Brain pericyte (primary cell): ENCODE measurements at regions not wholly inside any gene's neighbourhood (a gene's known extent, or its start where the extent isn't known, plus 50 kb on each side); places are given as distances from the start of the nearest gene placed in this dataset.

Experiments used
- DNase-seq: peaks from one replicate; pipeline ENCODE4 v3.0.0-alpha.2; 2012; ENCODE audit warnings: low read depth, low spot score

GRCh38 chr3:15948388-15948787 lies 150.6 kb upstream of the ANKRD28 start:
- no peak for DNase-seq

- no peak for DNase-seq
Observed at GRCh38 chr3:15952543-15953175, 154.9 kb upstream of the ANKRD28 start.

GRCh38 chr3:15953841-15954240 lies 156.1 kb upstream of the ANKRD28 start:
- no peak for DNase-seq

DNA sequence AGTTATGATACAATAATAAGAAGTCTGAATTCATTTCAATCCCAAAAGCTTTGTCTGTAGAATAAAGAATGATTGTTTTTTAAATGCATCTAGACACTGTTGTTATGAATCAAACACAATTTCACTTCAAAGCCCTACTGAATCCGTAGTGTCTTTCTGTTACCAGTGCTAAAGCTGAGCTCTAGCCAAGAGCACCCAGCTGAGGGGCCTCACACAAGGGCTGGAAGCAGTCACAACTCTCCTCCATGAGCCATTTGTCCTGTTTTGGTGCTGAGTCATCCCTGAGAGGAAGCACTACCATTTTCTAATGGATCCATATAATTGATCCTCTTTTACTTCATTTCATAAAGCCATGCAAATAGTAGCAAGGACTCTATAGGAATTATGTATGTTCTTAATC lies 158.2 kb upstream of the ANKRD28 start:
- DNase-seq = no peak

DNA sequence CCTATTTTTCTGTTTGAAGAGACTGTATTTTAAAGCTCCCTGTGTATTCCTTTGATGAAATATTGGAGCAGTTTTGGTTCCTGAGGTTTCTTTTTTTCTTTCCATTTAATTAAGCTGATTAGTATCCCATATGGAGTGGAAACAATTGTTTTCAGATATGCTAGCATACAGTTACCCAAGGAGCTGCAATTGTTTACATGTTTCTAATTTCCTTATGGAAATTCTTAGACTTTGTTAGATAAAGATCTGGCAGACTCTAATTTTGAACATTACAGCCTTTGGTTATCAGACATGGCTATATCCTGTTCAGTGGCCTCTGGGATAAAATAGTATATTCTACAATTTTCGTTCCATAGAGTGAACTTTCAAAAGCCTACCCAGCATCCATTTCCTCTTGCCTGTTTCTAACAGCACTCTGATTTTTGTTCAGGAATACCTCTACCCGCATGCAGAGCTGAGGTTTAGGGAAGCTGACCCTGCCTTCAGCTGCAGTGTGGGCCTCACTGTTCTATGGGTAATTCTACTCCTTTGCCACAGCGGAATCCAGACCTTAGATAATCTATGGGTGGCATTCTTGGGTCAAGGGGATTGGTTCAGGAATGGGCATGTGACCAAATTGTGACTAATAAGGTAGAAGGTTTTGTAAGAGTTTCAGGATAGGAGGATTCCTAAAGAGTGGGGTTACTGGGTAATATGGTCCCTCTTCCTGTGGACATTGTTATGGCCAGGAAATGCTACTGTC lies 161.1 kb upstream of the ANKRD28 start:
- no peak for DNase-seq

DNA sequence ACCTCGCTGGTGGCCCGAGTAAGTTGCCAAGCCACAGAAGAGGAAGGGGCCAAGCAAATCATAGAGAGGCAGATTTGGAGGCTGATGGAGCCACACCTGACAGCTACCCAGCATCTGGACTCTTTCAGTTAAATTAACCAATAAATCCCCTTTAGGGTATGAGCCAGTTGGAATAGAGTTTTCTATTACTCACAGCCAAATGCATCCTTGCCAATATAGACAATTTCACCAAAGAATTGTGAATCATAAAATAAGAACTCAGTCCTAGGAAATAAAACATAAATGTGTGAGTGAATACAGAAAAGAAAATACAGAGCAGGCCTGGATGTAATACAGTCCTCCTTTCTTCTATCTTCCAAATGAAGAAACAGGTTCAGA lies 161.6 kb upstream of the ANKRD28 start:
- DNase-seq = no peak

DNA sequence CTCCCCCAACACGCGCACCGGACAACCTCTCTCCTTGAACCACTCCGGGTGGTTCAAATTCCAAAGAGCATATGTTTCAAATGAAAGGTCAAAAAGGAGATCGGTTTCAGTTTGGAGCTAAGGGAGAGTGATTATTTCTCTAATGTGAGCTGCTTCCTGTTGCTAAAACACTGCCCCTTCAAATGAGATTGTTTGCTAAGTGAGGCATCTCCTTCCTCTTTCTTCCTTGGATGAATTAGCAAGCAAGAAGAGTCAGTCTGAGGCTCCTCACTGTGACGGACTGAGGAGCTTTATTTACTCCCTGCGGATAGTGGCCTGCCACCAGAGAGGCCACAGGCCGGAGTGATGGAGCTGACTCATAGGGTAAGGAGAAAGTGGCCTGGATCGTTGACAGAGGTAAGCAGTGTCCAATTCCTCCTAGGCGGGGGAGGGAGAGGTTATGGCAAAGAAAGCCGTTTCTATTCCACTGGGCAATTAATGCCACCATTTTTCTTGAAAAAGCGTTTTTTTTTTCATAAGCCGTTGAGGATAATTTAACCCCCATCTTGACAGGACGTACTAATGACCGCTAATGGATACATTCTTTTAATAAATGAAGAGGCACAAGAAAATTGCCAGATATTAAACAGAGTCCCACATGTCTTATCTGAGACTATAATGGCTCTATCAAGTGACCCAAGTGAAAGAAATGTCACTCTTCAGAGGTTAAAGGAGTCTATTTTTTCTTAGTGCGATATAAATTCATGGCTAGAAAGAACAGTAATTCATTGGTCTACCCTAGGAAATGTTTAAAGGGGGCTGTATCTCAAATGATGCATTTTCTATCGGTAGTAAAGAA lies 167.0 kb upstream of the ANKRD28 start:
- DNase-seq = no peak

GRCh38 chr3:15967577-15967976 lies 169.8 kb upstream of the ANKRD28 start:
- DNase-seq = no peak

DNA sequence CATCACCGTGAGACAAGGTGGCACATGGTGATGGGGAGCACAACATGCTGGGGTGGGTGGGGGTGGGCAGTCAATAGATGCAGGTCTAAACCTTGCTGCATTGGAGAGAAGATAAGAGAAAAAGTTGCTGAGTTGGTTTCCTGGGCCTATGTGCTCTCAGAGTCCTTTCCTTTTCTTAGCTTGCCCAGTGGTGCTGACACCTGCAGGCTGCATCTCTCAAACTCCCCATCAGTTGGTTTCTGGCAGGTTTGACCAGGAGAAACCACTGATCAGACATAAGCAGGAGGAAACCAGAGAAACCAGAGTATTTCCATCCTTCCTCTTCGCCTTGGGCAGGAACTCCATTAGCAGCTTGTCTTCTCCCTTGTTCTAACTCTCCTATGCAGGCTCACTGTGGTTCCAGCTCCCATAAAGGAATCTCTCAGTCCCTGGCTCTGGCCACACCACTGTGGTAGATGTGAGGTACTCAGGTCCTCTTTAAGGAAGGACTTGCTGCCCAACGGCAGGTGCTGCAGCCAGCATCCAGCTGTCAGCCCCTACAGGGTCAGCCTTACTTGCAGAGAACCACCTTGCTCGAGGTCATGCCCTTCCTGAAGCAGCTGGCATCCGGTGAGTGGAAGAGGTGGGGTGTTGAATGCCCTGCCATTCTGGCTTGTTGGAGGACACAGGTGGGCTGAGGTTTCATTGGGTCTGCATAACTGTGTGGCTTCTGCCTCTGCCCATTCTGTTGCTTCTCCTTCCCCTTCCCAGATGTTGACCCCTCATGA lies 172.3 kb upstream of the ANKRD28 start:
- no peak for DNase-seq

DNA sequence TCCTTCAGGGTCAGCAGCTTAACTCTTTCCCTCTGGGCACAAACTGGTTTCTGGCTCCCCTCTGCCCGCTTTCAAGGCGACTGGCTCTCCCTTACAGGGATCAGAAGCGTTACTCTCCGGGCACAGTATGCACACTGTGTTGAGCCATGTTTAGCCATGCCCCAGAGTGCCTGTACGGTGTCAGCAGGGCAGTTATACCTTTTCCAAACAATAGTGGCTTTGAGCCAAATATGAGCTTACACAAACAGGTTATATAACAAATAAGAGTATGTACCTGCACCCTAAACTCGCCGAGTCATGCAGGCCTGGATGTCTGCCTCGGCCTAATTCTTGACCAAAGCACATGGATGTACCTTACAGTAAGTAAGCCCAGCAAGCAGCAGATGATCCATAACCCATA lies 175.6 kb upstream of the ANKRD28 start:
- DNase-seq = no peak

GRCh38 chr3:15973940-15974339 lies 176.2 kb upstream of the ANKRD28 start:
- DNase-seq = no peak

DNA sequence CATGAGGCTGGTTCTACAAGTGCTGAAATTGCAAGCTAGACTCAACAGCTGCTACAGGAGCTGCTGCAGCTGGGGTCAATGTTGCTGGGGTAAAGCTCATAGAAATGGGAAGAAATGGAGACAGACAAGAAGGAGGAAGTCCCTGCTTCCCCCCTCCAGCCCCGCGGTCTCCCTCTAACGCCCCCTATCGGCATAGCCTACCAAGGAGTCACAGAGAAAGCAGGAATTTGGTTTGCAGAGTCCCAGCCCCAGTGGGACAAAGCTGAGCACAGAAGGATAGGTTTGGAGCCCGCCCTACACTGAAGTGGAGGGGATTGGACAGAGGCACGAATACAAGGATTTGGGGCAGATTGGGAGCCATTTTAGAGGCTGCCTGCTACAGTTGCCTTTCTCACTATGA lies 176.9 kb upstream of the ANKRD28 start:
- no peak for DNase-seq

DNA sequence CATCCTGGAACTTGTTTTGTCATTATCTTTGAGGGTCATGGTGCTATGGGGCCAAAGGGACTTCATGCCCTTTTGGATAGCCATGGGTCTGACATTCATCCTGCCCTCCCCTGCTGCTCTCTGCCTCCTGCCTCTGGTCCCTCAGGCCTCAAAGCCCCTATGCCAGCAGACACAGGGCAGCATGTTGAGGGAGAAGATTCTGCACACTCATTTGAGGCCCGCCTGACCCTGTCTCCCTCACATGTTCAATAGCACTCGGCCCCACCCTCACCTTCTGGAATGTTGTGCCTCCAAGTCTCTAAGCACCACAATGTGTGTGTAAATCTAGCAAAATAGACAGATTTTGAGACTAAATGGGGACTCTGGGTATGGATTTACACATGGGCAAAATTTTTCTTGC lies 178.7 kb upstream of the ANKRD28 start:
- DNase-seq = no peak

DNA sequence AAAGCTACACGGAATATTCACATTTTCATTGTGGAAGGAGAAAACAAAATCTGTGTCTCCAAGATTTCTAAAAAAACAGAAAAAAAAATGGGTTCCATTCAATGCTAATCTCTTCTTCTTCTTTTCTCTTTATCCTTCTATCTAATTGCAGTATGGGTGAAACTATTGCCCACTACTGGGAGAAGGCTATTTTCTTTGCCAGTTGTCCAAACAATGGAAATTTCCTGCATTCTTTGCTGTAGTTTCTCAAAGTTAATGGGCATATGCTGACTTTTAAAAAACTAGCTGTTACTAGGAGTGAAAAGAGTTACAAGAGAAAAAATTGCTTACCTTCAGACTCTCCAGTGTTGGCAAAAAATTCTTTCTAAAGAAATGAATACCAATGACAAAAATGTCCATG lies 179.3 kb upstream of the ANKRD28 start:
- DNase-seq = no peak

DNA sequence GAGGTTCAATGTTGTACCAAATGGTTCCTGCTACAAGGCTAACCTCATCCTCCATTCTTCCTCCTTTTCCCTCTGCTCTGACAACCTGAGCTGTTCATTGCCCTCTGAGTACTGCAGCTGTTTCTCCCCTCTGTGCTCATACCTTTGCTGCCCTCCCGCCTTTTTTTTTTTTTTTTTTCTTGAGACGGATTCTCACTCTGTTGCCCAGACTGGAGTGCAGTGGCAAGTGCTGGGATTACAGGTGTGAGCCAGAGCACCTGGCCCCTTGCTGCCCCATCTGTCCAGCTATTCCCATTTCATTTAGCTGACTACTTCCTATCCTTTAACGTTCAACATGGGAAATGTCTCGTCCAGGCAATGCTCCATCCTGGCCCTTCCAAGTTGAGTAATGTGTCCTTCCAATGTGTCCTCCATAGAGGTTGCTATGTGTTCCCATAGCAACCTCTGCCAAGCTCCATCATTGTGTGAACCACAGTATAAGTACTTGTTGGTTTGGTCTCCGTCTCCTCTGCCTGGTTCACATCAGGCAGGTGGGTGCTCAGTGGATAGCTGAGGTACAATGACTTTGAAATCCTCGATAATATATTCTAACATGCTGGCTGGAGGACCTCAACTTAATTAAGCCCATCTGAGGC lies 179.9 kb upstream of the ANKRD28 start:
- DNase-seq = no peak

GRCh38 chr3:15978801-15979200 lies 181.0 kb upstream of the ANKRD28 start:
- DNase-seq = no peak

DNA sequence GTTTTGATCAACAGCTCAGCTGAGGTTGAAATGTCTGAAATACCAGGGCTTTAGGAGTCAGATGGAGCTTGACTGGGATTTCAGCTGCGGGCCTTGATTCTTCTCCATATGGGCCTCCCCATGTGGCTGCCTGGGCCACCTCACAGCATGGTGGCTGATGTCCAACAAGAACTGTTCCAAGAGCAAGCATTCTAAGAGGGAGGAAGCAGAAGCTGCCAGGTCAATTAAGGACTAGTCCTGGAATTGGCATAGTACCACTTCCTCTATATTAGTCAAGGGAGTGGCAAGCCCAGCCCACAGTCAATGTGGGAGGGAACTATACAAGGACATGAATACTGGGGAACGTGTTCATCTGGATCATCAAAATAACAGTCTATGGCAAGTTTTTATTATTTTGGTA lies 181.7 kb upstream of the ANKRD28 start:
- DNase-seq = no peak

DNA sequence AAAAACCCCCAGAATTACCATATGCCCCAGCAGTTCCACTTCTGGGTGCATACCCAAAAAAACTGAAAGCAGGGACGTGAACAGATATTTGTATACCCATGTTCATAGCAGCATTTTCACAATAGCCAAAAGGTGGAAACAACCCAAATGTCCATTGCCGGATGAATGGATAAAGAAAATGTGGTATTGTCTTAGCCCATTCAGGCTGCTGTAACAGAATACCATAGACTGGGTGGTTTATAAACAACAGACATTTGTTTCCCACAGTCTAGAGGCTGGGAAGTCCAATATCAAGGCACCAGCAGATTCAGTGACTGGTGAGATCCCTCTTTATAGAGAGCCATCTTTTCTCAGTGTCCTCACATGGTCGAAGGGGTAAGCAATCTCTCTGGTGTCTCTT lies 182.1 kb upstream of the ANKRD28 start:
- DNase-seq = no peak

- no peak for DNase-seq
Observed at GRCh38 chr3:15982243-15982642, 184.5 kb upstream of the ANKRD28 start.

GRCh38 chr3:15982667-15983196 lies 185.0 kb upstream of the ANKRD28 start:
- DNase-seq = peak; percentile 30

DNA sequence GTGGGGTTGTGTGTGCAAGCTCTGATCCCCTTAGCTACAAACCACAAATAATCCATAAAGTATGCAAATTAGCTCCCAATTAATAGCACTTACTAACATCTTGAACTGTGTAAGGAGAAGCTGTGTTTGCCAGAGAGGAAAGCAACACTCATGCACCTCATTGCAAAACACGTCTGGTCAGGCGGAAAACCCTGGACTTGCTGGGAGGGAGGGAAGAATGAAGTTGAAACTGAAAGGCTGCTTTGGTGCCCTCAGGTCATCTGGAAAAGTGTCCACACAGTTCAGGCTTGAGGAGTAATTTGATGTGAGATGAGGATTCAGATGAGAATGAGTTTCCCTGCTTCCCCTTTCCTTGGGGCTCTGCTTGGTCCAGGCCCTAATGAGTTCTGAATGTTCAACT lies 185.5 kb upstream of the ANKRD28 start:
- DNase-seq = no peak
